GM23338 (cell line): ENCODE measurements at regions not wholly inside any gene's neighbourhood (a gene's known extent, or its start where the extent isn't known, plus 50 kb on each side); places are given as distances from the start of the nearest gene placed in this dataset.

Experiments
- ATAC-seq: fragments of 200-7000 bp; cut with Tn5 transposase; 3 replicates; pipeline ENCODE4 v1.9.1; 2020
- DNase-seq: peaks from one replicate; pipeline ENCODE4 v3.0.0-alpha.2; 2015; ENCODE audit warnings: low spot score
- H2AFZ ChIP-seq: fragments of 200-600 bp; sonication (generic); 2 replicates; pipeline ENCODE4 v1.8.0; 2016; ENCODE audit warnings: antibody characterized with exemption, mild to moderate bottlenecking, moderate library complexity
- H3F3A ChIP-seq: fragments of 200-600 bp; sonication (generic); replicated peaks from 2 replicates; pipeline ENCODE4 v1.8.0; 2017; ENCODE audit warnings: antibody characterized with exemption, mixed run types, low read depth
- H3K27ac ChIP-seq: fragments of 200-600 bp; sonication (generic); 2 replicates; pipeline ENCODE4 v1.6.1; 2016; ENCODE audit warnings: low read depth
- H3K27me3 ChIP-seq: fragments of 200-600 bp; sonication (generic); 2 replicates; pipeline ENCODE4 v1.8.0; 2016; ENCODE audit warnings: mild to moderate bottlenecking, mixed run types, moderate library complexity; ENCODE audit not compliant: insufficient read depth
- H3K36me3 ChIP-seq: fragments of 200-600 bp; sonication (generic); 2 replicates; pipeline ENCODE4 v1.8.0; 2016; ENCODE audit warnings: mild to moderate bottlenecking; ENCODE audit not compliant: insufficient read depth
- H3K4me1 ChIP-seq: fragments of 200-600 bp; sonication (generic); 2 replicates; pipeline ENCODE4 v1.8.0; 2016; ENCODE audit warnings: mild to moderate bottlenecking, moderate library complexity; ENCODE audit not compliant: insufficient read depth
- H3K4me2 ChIP-seq: fragments of 200-600 bp; sonication (generic); 2 replicates; pipeline ENCODE4 v1.7.1; 2017; ENCODE audit warnings: mixed run types
- H3K4me3 ChIP-seq: fragments of 200-600 bp; sonication (generic); 2 replicates; pipeline ENCODE4 v1.6.1; 2016; ENCODE audit warnings: mixed run types
- H3K79me2 ChIP-seq: fragments of 200-600 bp; sonication (generic); replicated peaks from 2 replicates; pipeline ENCODE4 v1.8.0; 2017; ENCODE audit warnings: mild to moderate bottlenecking; ENCODE audit not compliant: insufficient read depth
- H3K9me2 ChIP-seq: fragments of 200-600 bp; sonication (generic); 2 replicates; pipeline ENCODE4 v1.8.0; 2017; ENCODE audit not compliant: insufficient read depth
- H4K20me1 ChIP-seq: fragments of 200-600 bp; sonication (generic); replicated peaks from 2 replicates; pipeline ENCODE4 v1.8.0; 2017; ENCODE audit warnings: mild to moderate bottlenecking; ENCODE audit not compliant: insufficient read depth
- H3K27ac Mint-ChIP-seq: 2 replicates; pipeline ENCODE4 v1.8.0; 2020; ENCODE audit warnings: inconsistent platforms, mild to moderate bottlenecking, moderate library complexity, mixed read lengths
- H3K27me3 Mint-ChIP-seq: 3 replicates; pipeline ENCODE4 v1.8.0; 2022; ENCODE audit warnings: low read depth, mild to moderate bottlenecking, moderate library complexity, mixed read lengths, inconsistent platforms; ENCODE audit not compliant: insufficient read depth, poor library complexity
- H3K36me3 Mint-ChIP-seq: 3 replicates; pipeline ENCODE4 v1.8.0; 2021; ENCODE audit warnings: low read depth, mild to moderate bottlenecking, inconsistent platforms, moderate library complexity, mixed read lengths
- H3K4me1 Mint-ChIP-seq: 3 replicates; pipeline ENCODE4 v1.8.0; 2020; ENCODE audit warnings: mild to moderate bottlenecking, inconsistent platforms, mixed read lengths
- H3K4me3 Mint-ChIP-seq: 3 replicates; pipeline ENCODE4 v1.8.0; 2021; ENCODE audit warnings: moderate library complexity, mild to moderate bottlenecking, inconsistent platforms, mixed read lengths
- H3K9me3 Mint-ChIP-seq: 3 replicates; pipeline ENCODE4 v1.8.0; 2020; ENCODE audit warnings: moderate library complexity, mild to moderate bottlenecking, inconsistent platforms, mixed read lengths
- EZH2 ChIP-seq: fragments of 200-600 bp; sonication (generic); IDR thresholded peaks from one replicate; pipeline ENCODE4 v1.8.0; 2017; ENCODE audit warnings: antibody characterized with exemption, mild to moderate bottlenecking, low read depth; ENCODE audit not compliant: unreplicated experiment
- EZH2phosphoT487 ChIP-seq: fragments of 200-600 bp; sonication (generic); IDR thresholded peaks from one replicate; pipeline ENCODE4 v1.8.1; 2018; ENCODE audit warnings: antibody characterized with exemption; ENCODE audit not compliant: unreplicated experiment
- NANOG ChIP-seq: IDR thresholded peaks from 2 replicates; pipeline ENCODE4 v1.6.1; 2016; ENCODE audit warnings: antibody characterized with exemption, borderline replicate concordance
- POLR2AphosphoS5 ChIP-seq: IDR thresholded peaks from 2 replicates; pipeline ENCODE4 v1.6.1; 2016; ENCODE audit warnings: antibody characterized with exemption, low read depth
- STAT1 ChIP-seq: IDR thresholded peaks from one replicate; pipeline ENCODE4 v1.6.1; 2016; ENCODE audit warnings: antibody characterized with exemption; ENCODE audit not compliant: unreplicated experiment
- ZNF331 ChIP-seq: fragments of 250-450 bp; sonication (Bioruptor Pico); IDR thresholded peaks from 2 replicates; pipeline ENCODE4 v1.5.0; 2020; ENCODE audit warnings: low read depth, mild to moderate bottlenecking, moderate library complexity
- TF ChIP-seq, protein P1 (sequence below), 2 experiments: fragments of 200-600 bp in 1 of 2; sonication (generic) in 1 of 2; conservative IDR thresholded peaks; 2 replicates each; pipeline versions ENCODE4 v1.5.1 to v1.6.1; 2016 to 2017; ENCODE audit warnings: antibody characterized with exemption in 2 of 2, low read depth in 2 of 2, mild to moderate bottlenecking in 2 of 2, moderate library complexity in 1 of 2
- TF ChIP-seq, protein P2 (sequence below): fragments of 250-450 bp; sonication (Bioruptor Pico); IDR thresholded peaks from 2 replicates; pipeline ENCODE4 v1.5.0; 2020; ENCODE audit warnings: mild to moderate bottlenecking, moderate library complexity
- TF ChIP-seq, protein P3 (sequence below): IDR thresholded peaks from one replicate; pipeline ENCODE4 v1.6.1; 2018; ENCODE audit warnings: antibody characterized with exemption; ENCODE audit not compliant: unreplicated experiment
- TF ChIP-seq, protein P4 (sequence below): IDR thresholded peaks from 2 replicates; pipeline ENCODE4 v1.6.1; 2016; ENCODE audit warnings: antibody characterized with exemption

DNA sequence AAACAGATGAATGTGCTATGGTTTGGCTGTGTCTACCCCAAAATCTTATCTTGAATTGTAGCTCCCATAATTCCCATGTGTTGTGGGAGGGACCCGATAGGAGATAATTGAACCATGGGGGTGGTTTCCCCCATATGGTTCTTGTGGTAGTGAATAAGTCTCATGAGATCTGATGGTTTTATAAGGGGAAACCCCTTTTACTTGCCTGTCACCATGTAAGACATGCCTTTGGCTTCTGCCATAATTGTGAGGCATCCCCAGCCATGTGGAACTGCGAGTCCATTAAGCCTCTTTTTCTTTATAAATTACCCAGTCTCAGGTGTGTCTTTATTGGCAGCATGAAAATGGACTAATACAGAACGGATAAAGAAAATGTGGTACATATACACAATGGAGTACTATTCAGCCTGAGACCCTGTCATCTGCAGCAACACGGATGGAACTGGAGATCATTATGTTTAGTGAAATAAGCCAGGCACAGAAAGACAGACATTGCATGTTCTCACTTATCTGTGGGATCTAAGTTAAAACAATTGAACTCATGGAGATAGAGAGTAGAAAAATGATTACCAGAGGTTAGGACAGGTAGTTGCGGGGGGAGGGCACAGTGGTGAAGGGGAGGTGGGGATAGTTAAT is 587.6 kb upstream of the NRP1 start (continued):
- TF ChIP-seq, protein P1, sequence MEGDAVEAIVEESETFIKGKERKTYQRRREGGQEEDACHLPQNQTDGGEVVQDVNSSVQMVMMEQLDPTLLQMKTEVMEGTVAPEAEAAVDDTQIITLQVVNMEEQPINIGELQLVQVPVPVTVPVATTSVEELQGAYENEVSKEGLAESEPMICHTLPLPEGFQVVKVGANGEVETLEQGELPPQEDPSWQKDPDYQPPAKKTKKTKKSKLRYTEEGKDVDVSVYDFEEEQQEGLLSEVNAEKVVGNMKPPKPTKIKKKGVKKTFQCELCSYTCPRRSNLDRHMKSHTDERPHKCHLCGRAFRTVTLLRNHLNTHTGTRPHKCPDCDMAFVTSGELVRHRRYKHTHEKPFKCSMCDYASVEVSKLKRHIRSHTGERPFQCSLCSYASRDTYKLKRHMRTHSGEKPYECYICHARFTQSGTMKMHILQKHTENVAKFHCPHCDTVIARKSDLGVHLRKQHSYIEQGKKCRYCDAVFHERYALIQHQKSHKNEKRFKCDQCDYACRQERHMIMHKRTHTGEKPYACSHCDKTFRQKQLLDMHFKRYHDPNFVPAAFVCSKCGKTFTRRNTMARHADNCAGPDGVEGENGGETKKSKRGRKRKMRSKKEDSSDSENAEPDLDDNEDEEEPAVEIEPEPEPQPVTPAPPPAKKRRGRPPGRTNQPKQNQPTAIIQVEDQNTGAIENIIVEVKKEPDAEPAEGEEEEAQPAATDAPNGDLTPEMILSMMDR (conservative IDR thresholded peaks at IDR 0.05; ENCODE audit: low read depth in 2 of 2), result no peak
- no peak for TF ChIP-seq POLR2AphosphoS5
- no peak for TF ChIP-seq EZH2phosphoT487
- no peak for TF ChIP-seq STAT1
- TF ChIP-seq, protein P2, sequence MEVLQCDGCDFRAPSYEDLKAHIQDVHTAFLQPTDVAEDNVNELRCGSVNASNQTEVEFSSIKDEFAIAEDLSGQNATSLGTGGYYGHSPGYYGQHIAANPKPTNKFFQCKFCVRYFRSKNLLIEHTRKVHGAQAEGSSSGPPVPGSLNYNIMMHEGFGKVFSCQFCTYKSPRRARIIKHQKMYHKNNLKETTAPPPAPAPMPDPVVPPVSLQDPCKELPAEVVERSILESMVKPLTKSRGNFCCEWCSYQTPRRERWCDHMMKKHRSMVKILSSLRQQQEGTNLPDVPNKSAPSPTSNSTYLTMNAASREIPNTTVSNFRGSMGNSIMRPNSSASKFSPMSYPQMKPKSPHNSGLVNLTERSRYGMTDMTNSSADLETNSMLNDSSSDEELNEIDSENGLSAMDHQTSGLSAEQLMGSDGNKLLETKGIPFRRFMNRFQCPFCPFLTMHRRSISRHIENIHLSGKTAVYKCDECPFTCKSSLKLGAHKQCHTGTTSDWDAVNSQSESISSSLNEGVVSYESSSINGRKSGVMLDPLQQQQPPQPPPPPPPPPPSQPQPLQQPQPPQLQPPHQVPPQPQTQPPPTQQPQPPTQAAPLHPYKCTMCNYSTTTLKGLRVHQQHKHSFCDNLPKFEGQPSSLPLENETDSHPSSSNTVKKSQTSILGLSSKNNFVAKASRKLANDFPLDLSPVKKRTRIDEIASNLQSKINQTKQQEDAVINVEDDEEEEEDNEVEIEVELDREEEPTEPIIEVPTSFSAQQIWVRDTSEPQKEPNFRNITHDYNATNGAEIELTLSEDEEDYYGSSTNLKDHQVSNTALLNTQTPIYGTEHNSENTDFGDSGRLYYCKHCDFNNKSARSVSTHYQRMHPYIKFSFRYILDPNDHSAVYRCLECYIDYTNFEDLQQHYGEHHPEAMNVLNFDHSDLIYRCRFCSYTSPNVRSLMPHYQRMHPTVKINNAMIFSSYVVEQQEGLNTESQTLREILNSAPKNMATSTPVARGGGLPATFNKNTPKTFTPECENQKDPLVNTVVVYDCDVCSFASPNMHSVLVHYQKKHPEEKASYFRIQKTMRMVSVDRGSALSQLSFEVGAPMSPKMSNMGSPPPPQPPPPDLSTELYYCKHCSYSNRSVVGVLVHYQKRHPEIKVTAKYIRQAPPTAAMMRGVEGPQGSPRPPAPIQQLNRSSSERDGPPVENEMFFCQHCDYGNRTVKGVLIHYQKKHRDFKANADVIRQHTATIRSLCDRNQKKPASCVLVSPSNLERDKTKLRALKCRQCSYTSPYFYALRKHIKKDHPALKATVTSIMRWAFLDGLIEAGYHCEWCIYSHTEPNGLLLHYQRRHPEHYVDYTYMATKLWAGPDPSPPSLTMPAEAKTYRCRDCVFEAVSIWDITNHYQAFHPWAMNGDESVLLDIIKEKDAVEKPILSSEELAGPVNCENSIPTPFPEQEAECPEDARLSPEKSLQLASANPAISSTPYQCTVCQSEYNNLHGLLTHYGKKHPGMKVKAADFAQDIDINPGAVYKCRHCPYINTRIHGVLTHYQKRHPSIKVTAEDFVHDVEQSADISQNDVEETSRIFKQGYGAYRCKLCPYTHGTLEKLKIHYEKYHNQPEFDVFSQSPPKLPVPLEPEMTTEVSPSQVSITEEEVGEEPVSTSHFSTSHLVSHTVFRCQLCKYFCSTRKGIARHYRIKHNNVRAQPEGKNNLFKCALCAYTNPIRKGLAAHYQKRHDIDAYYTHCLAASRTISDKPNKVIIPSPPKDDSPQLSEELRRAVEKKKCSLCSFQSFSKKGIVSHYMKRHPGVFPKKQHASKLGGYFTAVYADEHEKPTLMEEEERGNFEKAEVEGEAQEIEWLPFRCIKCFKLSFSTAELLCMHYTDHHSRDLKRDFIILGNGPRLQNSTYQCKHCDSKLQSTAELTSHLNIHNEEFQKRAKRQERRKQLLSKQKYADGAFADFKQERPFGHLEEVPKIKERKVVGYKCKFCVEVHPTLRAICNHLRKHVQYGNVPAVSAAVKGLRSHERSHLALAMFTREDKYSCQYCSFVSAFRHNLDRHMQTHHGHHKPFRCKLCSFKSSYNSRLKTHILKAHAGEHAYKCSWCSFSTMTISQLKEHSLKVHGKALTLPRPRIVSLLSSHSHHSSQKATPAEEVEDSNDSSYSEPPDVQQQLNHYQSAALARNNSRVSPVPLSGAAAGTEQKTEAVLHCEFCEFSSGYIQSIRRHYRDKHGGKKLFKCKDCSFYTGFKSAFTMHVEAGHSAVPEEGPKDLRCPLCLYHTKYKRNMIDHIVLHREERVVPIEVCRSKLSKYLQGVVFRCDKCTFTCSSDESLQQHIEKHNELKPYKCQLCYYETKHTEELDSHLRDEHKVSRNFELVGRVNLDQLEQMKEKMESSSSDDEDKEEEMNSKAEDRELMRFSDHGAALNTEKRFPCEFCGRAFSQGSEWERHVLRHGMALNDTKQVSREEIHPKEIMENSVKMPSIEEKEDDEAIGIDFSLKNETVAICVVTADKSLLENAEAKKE, result no peak
- TF ChIP-seq NANOG, result no peak

DNA sequence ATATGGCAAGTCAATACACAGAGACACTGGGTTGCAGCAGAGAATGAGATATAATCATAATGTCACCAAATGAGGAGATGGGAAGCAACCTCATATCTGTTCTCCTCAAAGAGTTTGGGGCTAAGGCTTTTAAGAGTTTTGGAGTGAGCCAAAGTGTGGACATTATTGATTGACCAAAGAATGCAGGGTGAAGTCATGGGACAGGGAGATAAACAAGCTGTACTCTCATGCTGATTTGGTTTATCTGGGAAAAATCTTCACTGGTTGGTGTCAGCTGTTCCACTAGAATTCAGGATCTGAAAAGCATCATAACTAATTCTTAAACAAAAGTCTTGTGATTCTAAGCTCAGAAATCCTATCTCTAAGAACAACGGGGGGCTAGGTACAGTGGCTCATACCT is 585.9 kb upstream of the NRP1 start:
- Histone ChIP-seq H3F3A (no peaks in the 10 kb centered on the region), H3K79me2 (no peaks in the 10 kb centered on the region), H3K4me1 (no peaks in the 10 kb centered on the region), H2AFZ (no peak overlapping the region), H3K36me3 (no peaks in the 10 kb centered on the region; the same call in 1 of the 2 replicates), H3K9me2 (0 out of 2 replicates have a peak, but pooled peaks cover 8% of the 10 kb centered on the region), H3K27ac (no peak overlapping the region), H3K4me3 (no peak overlapping the region), H3K4me2 (no peak overlapping the region), H3K27me3 (no peaks in the 10 kb centered on the region), H4K20me1 (no peaks in the 10 kb centered on the region)
- Mint-ChIP-seq H3K27me3 (peaks cover 2% of the 10 kb centered on the region), H3K9me3 (no peaks in the 10 kb centered on the region), H3K4me1 (no peaks in the 10 kb centered on the region), H3K27ac (no peak overlapping the region), H3K36me3 (no peaks in the 10 kb centered on the region), H3K4me3 (no peak overlapping the region)
- ATAC-seq (no peak), DNase-seq (no peak)
- no peak for TF ChIP-seq EZH2
- TF ChIP-seq STAT1, result no peak
- TF ChIP-seq, protein P3, sequence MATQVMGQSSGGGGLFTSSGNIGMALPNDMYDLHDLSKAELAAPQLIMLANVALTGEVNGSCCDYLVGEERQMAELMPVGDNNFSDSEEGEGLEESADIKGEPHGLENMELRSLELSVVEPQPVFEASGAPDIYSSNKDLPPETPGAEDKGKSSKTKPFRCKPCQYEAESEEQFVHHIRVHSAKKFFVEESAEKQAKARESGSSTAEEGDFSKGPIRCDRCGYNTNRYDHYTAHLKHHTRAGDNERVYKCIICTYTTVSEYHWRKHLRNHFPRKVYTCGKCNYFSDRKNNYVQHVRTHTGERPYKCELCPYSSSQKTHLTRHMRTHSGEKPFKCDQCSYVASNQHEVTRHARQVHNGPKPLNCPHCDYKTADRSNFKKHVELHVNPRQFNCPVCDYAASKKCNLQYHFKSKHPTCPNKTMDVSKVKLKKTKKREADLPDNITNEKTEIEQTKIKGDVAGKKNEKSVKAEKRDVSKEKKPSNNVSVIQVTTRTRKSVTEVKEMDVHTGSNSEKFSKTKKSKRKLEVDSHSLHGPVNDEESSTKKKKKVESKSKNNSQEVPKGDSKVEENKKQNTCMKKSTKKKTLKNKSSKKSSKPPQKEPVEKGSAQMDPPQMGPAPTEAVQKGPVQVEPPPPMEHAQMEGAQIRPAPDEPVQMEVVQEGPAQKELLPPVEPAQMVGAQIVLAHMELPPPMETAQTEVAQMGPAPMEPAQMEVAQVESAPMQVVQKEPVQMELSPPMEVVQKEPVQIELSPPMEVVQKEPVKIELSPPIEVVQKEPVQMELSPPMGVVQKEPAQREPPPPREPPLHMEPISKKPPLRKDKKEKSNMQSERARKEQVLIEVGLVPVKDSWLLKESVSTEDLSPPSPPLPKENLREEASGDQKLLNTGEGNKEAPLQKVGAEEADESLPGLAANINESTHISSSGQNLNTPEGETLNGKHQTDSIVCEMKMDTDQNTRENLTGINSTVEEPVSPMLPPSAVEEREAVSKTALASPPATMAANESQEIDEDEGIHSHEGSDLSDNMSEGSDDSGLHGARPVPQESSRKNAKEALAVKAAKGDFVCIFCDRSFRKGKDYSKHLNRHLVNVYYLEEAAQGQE, result no peak
- no peak for TF ChIP-seq EZH2phosphoT487
- no peak for TF ChIP-seq NANOG
- no peak for TF ChIP-seq ZNF331 (CRISPR knock-in tag)
- TF ChIP-seq, protein P4, sequence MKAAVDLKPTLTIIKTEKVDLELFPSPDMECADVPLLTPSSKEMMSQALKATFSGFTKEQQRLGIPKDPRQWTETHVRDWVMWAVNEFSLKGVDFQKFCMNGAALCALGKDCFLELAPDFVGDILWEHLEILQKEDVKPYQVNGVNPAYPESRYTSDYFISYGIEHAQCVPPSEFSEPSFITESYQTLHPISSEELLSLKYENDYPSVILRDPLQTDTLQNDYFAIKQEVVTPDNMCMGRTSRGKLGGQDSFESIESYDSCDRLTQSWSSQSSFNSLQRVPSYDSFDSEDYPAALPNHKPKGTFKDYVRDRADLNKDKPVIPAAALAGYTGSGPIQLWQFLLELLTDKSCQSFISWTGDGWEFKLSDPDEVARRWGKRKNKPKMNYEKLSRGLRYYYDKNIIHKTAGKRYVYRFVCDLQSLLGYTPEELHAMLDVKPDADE, result no peak
